Mammary epithelial cell (primary cell): ENCODE measurements at regions not wholly inside any gene's neighbourhood (a gene's known extent, or its start where the extent isn't known, plus 50 kb on each side); places are given as distances from the start of the nearest gene placed in this dataset.

Source experiments
- CTCF ChIP-seq, 2 donors: IDR thresholded peaks in 1 of 2; conservative IDR thresholded peaks in 1 of 2; 2 replicates each; pipeline ENCODE4 v1.5.1; 2011 to 2012; ENCODE audit warnings: inconsistent platforms in 2 of 2, low read length in 2 of 2, mild to moderate bottlenecking in 2 of 2, control low read depth in 1 of 2, low read depth in 1 of 2; ENCODE audit not compliant: insufficient read depth in 1 of 2; ENCODE audit errors: extremely low read depth in 1 of 2
- EZH2 ChIP-seq: IDR thresholded peaks from 2 replicates; pipeline ENCODE4 v1.6.1; 2012; ENCODE audit warnings: low read length, inconsistent platforms, borderline replicate concordance

- TF ChIP-seq CTCF (conservative IDR thresholded peaks at IDR 0.05 in 1 of 2, IDR thresholded peaks at IDR 0.05 in 1 of 2; ENCODE audit: extremely low read depth in 1 of 2, insufficient read depth in 1 of 2, low read depth in 1 of 2, low read length in 2 of 2) (no peak), EZH2 (no peak)
Measured at GRCh38 chr3:124126436-124127023, 134.6 kb upstream of the ROPN1 start.
